ENCODE measurements at regions not wholly inside any gene's neighbourhood (a gene's known extent, or its start where the extent isn't known, plus 50 kb on each side); places are given as distances from the start of the nearest gene placed in this dataset.
"Not testable (repeated sequence)": the region's sequence is repeated elsewhere in the genome, so short reads cannot be mapped to it uniquely, and the experiment has no call there.

- intact Hi-C loops (cut with DNase I) = no loop called here
- DNase-seq (ENCODE audit: missing footprints) (no peak), ATAC-seq (no peak)
Measured at GRCh38 chr5:38607396-38607795, 51.0 kb upstream of the LIFR start.

GRCh38 chr5:38607930-38608564, 51.6 kb upstream of the LIFR start:
- ATAC-seq (no peak), DNase-seq (ENCODE audit: missing footprints) (no peak)
- intact Hi-C loops (cut with DNase I) = no loop called here

- DNase-seq (ENCODE audit: missing footprints) (no peak), ATAC-seq (no peak)
- intact Hi-C loops (cut with DNase I) = no loop called here
Measured at GRCh38 chr5:38608874-38609273, 52.4 kb upstream of the LIFR start.

GRCh38 chr5:38612851-38613250, 56.4 kb upstream of the LIFR start:
- intact Hi-C loops (cut with DNase I) = no loop called here

GRCh38 chr5:38613490-38613889, 57.0 kb upstream of the LIFR start:
- DNase-seq (ENCODE audit: missing footprints) (no peak), ATAC-seq (no peak)
- intact Hi-C loops (cut with DNase I) = no loop called here

More at GRCh38 chr5:38612851-38613250, 56.4 kb upstream of the LIFR start:
- ATAC-seq (no peak), DNase-seq (ENCODE audit: missing footprints) (no peak)

- intact Hi-C loops (cut with DNase I) = no loop called here
- DNase-seq (ENCODE audit: missing footprints) = no peak
- ATAC-seq = no peak
Measured at GRCh38 chr5:38613992-38614836, 57.8 kb upstream of the LIFR start.

- DNase-seq (ENCODE audit: missing footprints) (no peak), ATAC-seq (no peak)
- intact Hi-C loops (cut with DNase I) = no loop called here
Measured at GRCh38 chr5:38615042-38615441, 58.6 kb upstream of the LIFR start.

GRCh38 chr5:38615981-38616451, 59.6 kb upstream of the LIFR start:
- intact Hi-C loops (cut with DNase I) = no loop called here
- ATAC-seq = no peak
- DNase-seq (ENCODE audit: missing footprints) = no peak

- DNase-seq (ENCODE audit: missing footprints) (no peak), ATAC-seq (no peak)
Measured at GRCh38 chr5:38618154-38618553, 61.7 kb upstream of the LIFR start.

GRCh38 chr5:38621331-38621730, 64.9 kb upstream of the LIFR start:
- intact Hi-C loops (cut with DNase I) = no loop called here
- no peak for DNase-seq (ENCODE audit: missing footprints)
- ATAC-seq = no peak

More at GRCh38 chr5:38618154-38618553, 61.7 kb upstream of the LIFR start:
- intact Hi-C loops (cut with DNase I) = no loop called here

GRCh38 chr5:38621840-38622437, 65.5 kb upstream of the LIFR start:
- no peak for DNase-seq (ENCODE audit: missing footprints)
- peak; percentile 16 for ATAC-seq
- intact Hi-C loops (cut with DNase I) = no loop called here

GRCh38 chr5:38622723-38623129, 66.3 kb upstream of the LIFR start:
- no peak for DNase-seq (ENCODE audit: missing footprints)
- ATAC-seq = peak; percentile 72
- intact Hi-C loops (cut with DNase I) = no loop called here

- DNase-seq (ENCODE audit: missing footprints); intact Hi-C loops (cut with DNase I); ATAC-seq: not testable (repeated sequence)
Measured at GRCh38 chr5:38624541-38624940, 68.1 kb upstream of the LIFR start.

- intact Hi-C loops (cut with DNase I); ATAC-seq: not testable (repeated sequence)
Measured at GRCh38 chr5:38631376-38631775, 74.9 kb upstream of the LIFR start.

GRCh38 chr5:38634568-38635369, 78.3 kb upstream of the LIFR start:
- intact Hi-C loops (cut with DNase I) = no loop called here
- ATAC-seq = no peak
- DNase-seq (ENCODE audit: missing footprints) = no peak

More at GRCh38 chr5:38631376-38631775, 74.9 kb upstream of the LIFR start:
- DNase-seq (ENCODE audit: missing footprints) = not testable (repeated sequence)

GRCh38 chr5:38636626-38637025, 80.2 kb upstream of the LIFR start:
- intact Hi-C loops (cut with DNase I) = no loop called here
- DNase-seq (ENCODE audit: missing footprints) (no peak), ATAC-seq (no peak)

- no peak for ATAC-seq
- intact Hi-C loops (cut with DNase I) = no loop called here
- DNase-seq (ENCODE audit: missing footprints) = no peak
Measured at GRCh38 chr5:38638656-38639055, 82.2 kb upstream of the LIFR start.

GRCh38 chr5:38639377-38640358, 83.2 kb upstream of the LIFR start:
- DNase-seq (ENCODE audit: missing footprints) (no peak), ATAC-seq (no peak)
- intact Hi-C loops (cut with DNase I) = no loop called here

Measured in Right ventricle myocardium inferior (tissue), 1 donor.